Neuron (in vitro differentiated cells): ENCODE measurements at regions not wholly inside any gene's neighbourhood (a gene's known extent, or its start where the extent isn't known, plus 50 kb on each side); places are given as distances from the start of the nearest gene placed in this dataset.
"Not testable (repeated sequence)": the region's sequence is repeated elsewhere in the genome, so short reads cannot be mapped to it uniquely, and the experiment has no call there.

Experiments used
- H2AFZ ChIP-seq: one replicate; pipeline ENCODE4 v1.6.1; 2013; ENCODE audit warnings: low read depth, mild to moderate bottlenecking, inconsistent platforms, low read length, moderate library complexity
- H3K27me3 ChIP-seq: one replicate; pipeline ENCODE4 v1.6.1; 2013; ENCODE audit warnings: low read length; ENCODE audit not compliant: insufficient read depth
- H3K36me3 ChIP-seq: one replicate; pipeline ENCODE4 v1.6.1; 2013; ENCODE audit warnings: low read length; ENCODE audit not compliant: insufficient read depth
- H3K4me1 ChIP-seq: one replicate; pipeline ENCODE4 v1.6.1; 2013; ENCODE audit warnings: low read length; ENCODE audit not compliant: insufficient read depth
- H3K4me3 ChIP-seq: 2 replicates; pipeline ENCODE4 v1.5.1; 2013; ENCODE audit warnings: mild to moderate bottlenecking, low read length, moderate library complexity
- H3K9me3 ChIP-seq: one replicate; pipeline ENCODE4 v1.6.1; 2013; ENCODE audit warnings: low read length

DNA sequence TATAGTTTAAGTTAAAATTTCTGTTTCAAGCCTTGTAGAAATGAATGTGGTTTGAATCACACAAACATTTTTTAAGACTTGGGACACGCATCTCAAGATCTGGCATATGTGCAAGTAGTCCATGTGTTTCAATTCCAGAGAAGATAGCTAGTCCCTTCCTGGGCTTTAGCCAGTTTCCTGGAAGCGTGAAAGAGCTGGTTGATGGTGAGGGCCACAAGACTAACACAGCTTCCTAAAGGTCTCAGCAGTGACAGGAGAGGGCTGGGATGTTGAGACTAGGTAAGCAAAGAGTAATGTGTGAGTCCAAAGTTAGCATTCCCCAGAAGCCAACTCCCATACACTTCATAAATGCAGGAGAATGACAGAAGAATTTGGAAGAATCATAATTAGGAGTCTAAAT lies 111.9 kb upstream of the MAP2 start:
- H3K27me3 ChIP-seq: no peaks in the 10 kb centered on the region
- no peak overlapping the region for H2AFZ ChIP-seq
- H3K36me3 ChIP-seq: no peaks in the 10 kb centered on the region
- peaks cover 7% of the 10 kb centered on the region for H3K4me1 ChIP-seq
- H3K9me3 ChIP-seq: no peaks in the 10 kb centered on the region
- H3K4me3 ChIP-seq: no peak overlapping the region

DNA sequence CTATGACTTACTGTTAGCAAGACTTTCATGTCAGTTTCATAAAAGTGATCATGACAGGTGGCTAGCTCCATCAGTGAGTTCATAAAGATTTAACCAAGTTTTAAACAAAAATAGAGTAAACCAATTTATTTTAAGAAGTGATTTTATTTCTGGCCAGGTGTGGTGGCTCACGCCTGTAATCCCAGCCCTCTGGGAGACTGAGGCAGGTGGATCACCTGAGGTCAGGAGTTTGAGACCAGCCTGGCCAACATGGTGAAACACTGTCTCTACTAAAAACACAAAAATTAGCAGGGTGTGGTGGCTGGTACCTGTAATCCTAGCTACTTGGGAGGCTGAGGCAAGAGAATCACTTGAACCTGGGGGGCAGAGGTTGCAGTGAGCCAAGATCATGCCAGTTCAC lies 111.4 kb upstream of the MAP2 start:
- H2AFZ ChIP-seq, H3K9me3 ChIP-seq, H3K4me3 ChIP-seq, H3K36me3 ChIP-seq, H3K27me3 ChIP-seq, H3K4me1 ChIP-seq: not testable (repeated sequence)

DNA sequence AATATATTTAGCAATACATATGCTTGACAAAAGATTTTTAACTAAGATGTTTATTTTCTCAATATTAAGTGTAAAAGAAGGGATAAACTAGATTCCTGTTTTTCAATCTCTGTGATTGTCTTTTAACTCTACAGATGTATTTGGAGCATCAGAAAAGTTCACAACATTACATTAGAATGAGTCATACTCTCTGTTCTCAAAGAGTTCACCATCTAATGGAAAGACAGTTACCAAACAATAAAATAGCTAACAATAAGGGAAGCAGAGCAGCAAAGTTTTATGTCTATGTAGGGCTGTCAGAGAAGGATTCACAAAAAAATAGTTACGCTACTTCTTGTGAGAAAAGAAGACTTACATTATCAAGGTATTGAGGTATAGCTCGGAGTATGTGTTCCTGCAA lies 109.2 kb upstream of the MAP2 start:
- Histone ChIP-seq H3K4me1 (peaks cover 7% of the 10 kb centered on the region), H3K27me3 (no peaks in the 10 kb centered on the region), H3K4me3 (no peak overlapping the region), H2AFZ (no peak overlapping the region), H3K36me3 (no peaks in the 10 kb centered on the region), H3K9me3 (no peaks in the 10 kb centered on the region)

DNA sequence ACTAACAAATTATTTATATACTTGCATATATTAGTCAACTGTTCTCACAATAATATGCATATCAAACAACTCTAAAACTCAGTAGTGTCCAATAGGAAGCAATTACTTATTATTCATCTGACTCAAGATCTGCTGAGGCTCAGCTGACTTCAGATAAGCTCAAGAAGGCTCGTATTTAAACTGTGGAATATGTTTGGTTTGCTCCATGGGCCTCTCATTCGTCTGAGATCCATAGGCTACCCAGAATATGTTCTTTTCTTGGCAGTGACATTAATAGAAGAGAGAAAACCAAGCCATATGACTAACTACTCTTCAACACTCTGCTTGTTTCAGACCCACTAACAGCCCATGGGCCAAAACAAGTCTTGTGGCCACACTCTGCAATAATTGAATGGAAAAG lies 107.7 kb upstream of the MAP2 start:
- Histone ChIP-seq H3K9me3 (no peaks in the 10 kb centered on the region), H3K4me3 (no peak overlapping the region)

DNA sequence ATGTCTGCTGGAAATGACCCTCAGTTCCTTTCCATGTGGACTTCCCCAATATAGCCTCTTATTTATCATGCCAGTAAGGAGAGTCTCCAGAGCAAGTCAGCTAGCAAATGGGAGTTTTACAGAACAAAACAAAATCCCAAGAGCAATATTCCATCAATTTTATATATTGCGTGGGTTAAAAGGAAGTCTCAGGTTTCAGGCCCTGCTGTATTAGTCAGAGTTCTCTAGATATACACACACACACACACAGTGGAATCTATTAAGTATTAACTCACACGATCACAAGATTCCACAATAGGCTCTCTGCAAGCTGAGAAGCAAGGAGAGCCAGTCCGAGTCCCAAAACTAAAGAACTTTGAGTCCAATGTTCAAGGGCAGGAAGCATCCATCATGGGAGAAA lies 102.8 kb upstream of the MAP2 start:
- Histone ChIP-seq H3K4me1 (no peaks in the 10 kb centered on the region), H3K36me3 (no peaks in the 10 kb centered on the region), H3K9me3 (no peaks in the 10 kb centered on the region), H3K4me3 (no peak overlapping the region), H2AFZ (no peak overlapping the region), H3K27me3 (no peaks in the 10 kb centered on the region)

More for the DNA sequence above, 107.7 kb upstream of the MAP2 start:
- H3K4me1 ChIP-seq: peaks cover 7% of the 10 kb centered on the region
- H3K36me3 ChIP-seq: no peaks in the 10 kb centered on the region
- no peak overlapping the region for H2AFZ ChIP-seq
- no peaks in the 10 kb centered on the region for H3K27me3 ChIP-seq

DNA sequence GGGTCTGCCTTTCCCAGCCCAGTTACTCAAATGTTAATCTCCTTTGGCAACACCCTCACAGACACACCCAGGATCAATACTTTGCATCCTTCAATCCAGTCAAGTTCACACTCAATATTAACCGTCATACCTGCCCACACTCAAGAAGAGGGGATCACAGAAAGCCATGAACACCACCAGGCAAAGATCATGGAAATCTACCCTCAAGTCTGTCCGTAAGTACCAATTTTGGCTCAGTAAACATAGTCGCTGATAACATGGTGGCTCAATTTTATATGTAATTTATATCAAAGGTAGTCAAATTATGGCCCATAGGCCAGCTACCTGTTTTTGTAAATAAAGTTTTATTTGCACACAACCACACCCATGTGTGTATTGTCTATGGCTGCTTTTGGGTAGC lies 102.3 kb upstream of the MAP2 start:
- Histone ChIP-seq H3K4me3 (no peak overlapping the region), H3K27me3 (no peaks in the 10 kb centered on the region), H3K4me1 (no peaks in the 10 kb centered on the region)

DNA sequence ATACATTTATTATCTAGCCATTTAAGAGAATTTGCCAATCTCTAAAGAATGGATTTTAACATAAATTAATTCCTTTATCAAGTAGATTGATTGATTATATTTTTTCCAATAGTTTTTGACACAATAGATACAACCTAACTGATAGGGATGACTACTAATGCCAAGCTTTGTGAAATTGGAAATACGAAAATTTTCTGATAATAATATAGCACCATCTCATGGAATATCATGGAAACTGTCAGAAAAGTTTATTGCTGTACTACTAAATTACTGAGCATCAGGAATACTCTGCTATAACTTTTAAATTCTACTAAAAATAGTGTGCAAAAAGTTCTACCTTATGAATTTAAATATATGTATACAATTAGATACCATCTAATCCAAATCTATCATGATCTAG lies 101.8 kb upstream of the MAP2 start:
- Histone ChIP-seq H2AFZ (no peak overlapping the region), H3K4me3 (no peak overlapping the region), H3K4me1 (no peaks in the 10 kb centered on the region), H3K36me3 (no peaks in the 10 kb centered on the region), H3K27me3 (no peaks in the 10 kb centered on the region), H3K9me3 (no peaks in the 10 kb centered on the region)

More for the DNA sequence above, 102.3 kb upstream of the MAP2 start:
- H3K9me3 ChIP-seq: no peaks in the 10 kb centered on the region
- no peak overlapping the region for H2AFZ ChIP-seq
- H3K36me3 ChIP-seq: no peaks in the 10 kb centered on the region

DNA sequence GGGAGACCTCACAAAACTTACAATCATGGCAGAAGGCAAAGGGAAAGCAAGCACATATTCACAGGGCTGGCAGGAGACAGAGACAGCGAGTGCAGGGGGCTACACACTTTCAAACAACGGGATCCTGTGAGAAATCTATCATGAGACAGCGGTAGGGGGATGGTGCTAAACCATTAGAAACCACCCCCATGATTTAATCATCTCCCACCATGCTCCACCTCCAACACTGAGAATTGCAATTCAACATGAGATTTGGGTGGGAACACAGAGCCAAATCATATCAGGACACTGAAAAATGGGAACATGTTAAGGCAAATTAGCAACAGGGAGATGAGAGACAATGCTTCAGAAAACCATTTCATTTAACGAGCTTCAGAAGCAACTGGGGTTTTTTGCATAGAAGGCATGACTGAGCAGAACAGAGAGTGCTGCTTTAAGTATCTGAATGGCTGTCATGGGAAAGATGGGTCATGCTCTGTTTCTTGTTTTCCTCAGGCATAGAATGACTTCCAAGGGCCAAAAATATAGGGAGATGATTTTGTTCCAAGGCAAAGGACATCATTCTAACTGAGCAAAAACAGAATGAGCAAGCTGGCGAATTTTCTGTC lies 100.8 kb upstream of the MAP2 start:
- no peak overlapping the region for H2AFZ ChIP-seq
- no peaks in the 10 kb centered on the region for H3K27me3 ChIP-seq
- no peaks in the 10 kb centered on the region for H3K4me1 ChIP-seq
- H3K36me3 ChIP-seq: no peaks in the 10 kb centered on the region
- no peak overlapping the region for H3K4me3 ChIP-seq
- no peaks in the 10 kb centered on the region for H3K9me3 ChIP-seq

DNA sequence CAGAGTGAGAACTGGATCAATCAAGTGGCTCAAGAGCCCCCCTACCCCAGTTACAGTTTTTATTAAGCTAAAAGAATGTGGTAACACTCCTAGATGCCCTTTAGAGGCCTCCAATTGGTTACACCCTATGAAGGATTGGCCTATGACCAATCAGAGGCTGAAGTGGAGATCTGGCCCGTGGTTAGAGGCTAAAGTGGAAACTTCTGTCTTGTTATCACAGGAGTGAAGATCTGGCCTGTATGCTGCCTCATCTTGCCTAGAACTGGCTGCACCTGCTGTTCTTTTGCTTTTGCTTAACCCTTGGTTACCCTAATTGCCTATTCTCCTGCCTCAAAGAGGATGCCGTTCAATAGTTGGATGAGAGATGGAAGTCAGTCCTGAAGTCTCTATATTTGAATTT lies 100.1 kb upstream of the MAP2 start:
- Histone ChIP-seq H3K27me3 (no peaks in the 10 kb centered on the region), H3K4me1 (no peaks in the 10 kb centered on the region), H3K36me3 (no peaks in the 10 kb centered on the region)

DNA sequence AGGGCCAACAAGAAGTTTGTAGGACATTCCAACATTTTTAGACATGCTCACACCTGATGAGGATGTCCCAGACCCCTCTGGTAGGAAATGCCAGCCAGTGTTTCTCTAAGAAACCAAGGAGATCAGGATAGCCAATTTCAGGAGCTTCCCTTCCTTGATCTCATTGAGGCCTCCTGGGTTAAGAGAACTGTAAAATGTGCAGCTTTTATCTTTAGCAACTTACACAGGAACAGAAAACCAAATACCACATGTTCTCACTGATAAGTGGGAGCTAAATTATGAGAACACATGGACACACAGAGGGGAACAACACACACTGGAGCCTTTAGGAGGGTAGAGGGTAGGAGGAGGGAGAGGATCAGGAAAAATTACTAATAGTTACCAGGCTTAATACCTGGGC lies 99.6 kb upstream of the MAP2 start:
- Histone ChIP-seq H3K4me1 (no peaks in the 10 kb centered on the region), H2AFZ (no peak overlapping the region), H3K4me3 (no peak overlapping the region), H3K36me3 (no peaks in the 10 kb centered on the region), H3K9me3 (no peaks in the 10 kb centered on the region), H3K27me3 (no peaks in the 10 kb centered on the region)

More for the DNA sequence above, 100.1 kb upstream of the MAP2 start:
- Histone ChIP-seq H3K9me3 (no peaks in the 10 kb centered on the region), H2AFZ (no peak overlapping the region), H3K4me3 (no peak overlapping the region)

DNA sequence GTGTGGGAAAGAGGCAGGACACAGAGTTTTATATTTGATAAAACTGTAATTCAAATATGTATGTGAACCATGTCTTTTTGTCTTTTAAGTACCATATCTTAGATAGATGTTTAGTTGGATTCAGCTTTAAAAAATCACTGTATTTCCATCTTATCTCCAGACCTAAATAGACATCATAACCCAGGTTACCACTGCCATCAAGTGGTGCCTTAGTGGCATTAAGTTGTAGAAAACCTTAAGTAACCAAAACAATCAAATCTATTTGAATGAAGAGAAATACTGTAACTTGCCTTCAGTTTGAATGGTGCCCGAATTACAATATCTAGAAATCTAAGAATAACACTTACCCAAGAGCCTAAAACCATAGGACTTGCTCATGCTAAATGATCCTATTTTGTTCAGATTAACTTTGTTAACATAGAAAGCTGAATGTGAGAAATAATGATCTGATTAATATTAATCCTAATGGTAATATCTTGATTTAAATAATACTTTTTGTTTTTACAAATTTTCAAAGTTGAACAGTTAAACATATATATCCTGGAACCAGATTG lies 92.5 kb upstream of the MAP2 start:
- Histone ChIP-seq H3K36me3 (no peaks in the 10 kb centered on the region), H3K4me3 (no peak overlapping the region), H2AFZ (no peak overlapping the region), H3K27me3 (no peaks in the 10 kb centered on the region), H3K4me1 (peaks cover 7% of the 10 kb centered on the region), H3K9me3 (no peaks in the 10 kb centered on the region)

DNA sequence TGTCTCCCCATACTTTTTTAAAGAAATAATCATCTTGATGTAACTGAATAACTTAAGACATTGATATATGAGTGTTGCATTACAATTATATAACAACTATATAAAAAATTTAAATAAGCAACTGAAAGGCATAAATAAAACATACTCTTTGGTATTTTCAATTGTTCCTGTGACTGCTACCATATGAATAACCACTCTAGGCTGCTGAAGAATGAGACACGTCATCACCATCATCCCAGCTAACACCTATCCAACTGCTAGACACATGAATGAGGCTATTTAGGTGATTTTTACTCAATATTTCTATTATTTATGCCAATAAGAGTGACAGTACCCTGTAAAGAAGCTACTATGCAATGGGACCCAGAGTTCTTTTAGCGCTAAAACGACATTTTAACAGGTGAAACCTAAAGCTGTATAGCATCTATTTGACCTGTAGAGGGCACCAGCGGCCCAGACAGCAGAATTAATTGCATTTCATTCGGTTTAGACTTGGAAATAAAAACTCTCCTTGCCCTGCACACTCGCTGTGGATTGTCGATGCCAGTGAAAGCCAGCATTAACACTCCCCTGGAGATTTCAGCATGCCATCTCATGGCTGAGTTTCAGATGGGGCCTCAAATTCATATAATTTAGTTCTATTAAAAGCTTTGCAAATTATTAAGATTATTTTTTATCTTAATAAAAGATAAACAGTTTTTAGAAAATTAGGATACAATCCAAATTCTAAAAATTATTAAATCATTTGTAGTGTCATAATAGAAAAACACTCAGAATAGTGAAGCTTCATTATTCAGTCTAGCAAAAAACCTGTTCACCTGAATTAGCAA lies 89.4 kb upstream of the MAP2 start:
- H3K36me3 ChIP-seq: no peaks in the 10 kb centered on the region
- H3K27me3 ChIP-seq: no peaks in the 10 kb centered on the region

DNA sequence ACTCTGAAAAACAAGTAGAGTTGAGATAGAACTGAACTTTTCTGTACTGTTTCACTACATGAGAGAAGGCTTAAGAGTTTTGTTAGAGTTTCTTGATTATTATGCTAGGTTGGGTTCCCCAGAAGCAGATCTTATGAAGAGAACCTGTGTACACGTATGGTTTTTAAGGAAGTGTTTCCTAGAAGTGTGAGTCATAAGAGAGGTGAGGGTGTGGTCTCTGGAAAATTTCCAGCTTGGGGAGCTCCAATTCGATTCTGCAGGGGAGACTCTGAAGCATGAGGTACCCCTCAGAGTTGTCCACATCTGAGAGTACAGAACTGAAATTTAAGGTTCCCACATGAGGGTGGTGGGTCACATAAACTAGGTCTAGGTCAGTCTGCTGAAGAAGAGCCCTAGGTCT lies 83.3 kb upstream of the MAP2 start:
- Histone ChIP-seq H3K9me3 (peaks cover 2% of the 10 kb centered on the region), H3K4me3 (no peak overlapping the region), H3K36me3 (no peaks in the 10 kb centered on the region), H2AFZ (no peak overlapping the region), H3K4me1 (no peaks in the 10 kb centered on the region), H3K27me3 (no peaks in the 10 kb centered on the region)

More for the DNA sequence above, 89.4 kb upstream of the MAP2 start:
- peaks cover 7% of the 10 kb centered on the region for H3K4me1 ChIP-seq
- no peak overlapping the region for H2AFZ ChIP-seq
- no peak overlapping the region for H3K4me3 ChIP-seq
- no peaks in the 10 kb centered on the region for H3K9me3 ChIP-seq
